H7 (cell line): ENCODE measurements at regions not wholly inside any gene's neighbourhood (a gene's known extent, or its start where the extent isn't known, plus 50 kb on each side); places are given as distances from the start of the nearest gene placed in this dataset.
"Not testable (repeated sequence)": the region's sequence is repeated elsewhere in the genome, so short reads cannot be mapped to it uniquely, and the experiment has no call there.

Experiments
- DNase-seq: peaks from one replicate; pipeline ENCODE4 v3.0.0; 2012
- H3K27me3 ChIP-seq: 2 replicates; pipeline ENCODE4 v1.6.0; 2011; ENCODE audit warnings: mild to moderate bottlenecking, low read length; ENCODE audit not compliant: control insufficient read depth, insufficient read depth
- H3K36me3 ChIP-seq: replicated peaks from 2 replicates; pipeline ENCODE4 v1.5.1; 2011; ENCODE audit warnings: low read length; ENCODE audit not compliant: control insufficient read depth, insufficient read depth
- H3K4me3 ChIP-seq: 2 replicates; pipeline ENCODE4 v1.5.1; 2011; ENCODE audit warnings: low read depth, mild to moderate bottlenecking, control low read depth, low read length, moderate library complexity; ENCODE audit not compliant: insufficient read depth

GRCh38 chr18:8930990-8931616, 171.4 kb upstream of the NDUFV2 start:
- no peak for DNase-seq
- no peaks in the 10 kb centered on the region for H3K36me3 ChIP-seq
- H3K4me3 ChIP-seq, result no peak overlapping the region
- no peaks in the 10 kb centered on the region for H3K27me3 ChIP-seq

- no peaks in the 10 kb centered on the region for H3K36me3 ChIP-seq
- no peaks in the 10 kb centered on the region for H3K27me3 ChIP-seq
- no peak overlapping the region for H3K4me3 ChIP-seq
- DNase-seq, result no peak
These were observed 169.6 kb upstream of the NDUFV2 start for GRCh38 chr18:8932866-8933265.

- Histone ChIP-seq H3K4me3 (no peak overlapping the region), H3K36me3 (no peaks in the 10 kb centered on the region), H3K27me3 (no peaks in the 10 kb centered on the region)
- DNase-seq, result no peak
These were observed 168.7 kb upstream of the NDUFV2 start for GRCh38 chr18:8933714-8934284.

- H3K36me3 ChIP-seq, DNase-seq, H3K27me3 ChIP-seq, H3K4me3 ChIP-seq: not testable (repeated sequence)
These were observed 167.2 kb upstream of the NDUFV2 start for GRCh38 chr18:8935346-8935745.

- H3K4me3 ChIP-seq, result no peak overlapping the region
- H3K27me3 ChIP-seq, result no peaks in the 10 kb centered on the region
- no peak for DNase-seq
- H3K36me3 ChIP-seq, result no peaks in the 10 kb centered on the region
These were observed 165.9 kb upstream of the NDUFV2 start for GRCh38 chr18:8936619-8937018.

GRCh38 chr18:8937160-8938094, 165.1 kb upstream of the NDUFV2 start:
- H3K27me3 ChIP-seq, result no peaks in the 10 kb centered on the region

GRCh38 chr18:8938817-8939216, 163.7 kb upstream of the NDUFV2 start:
- H3K4me3 ChIP-seq, result no peak overlapping the region
- no peaks in the 10 kb centered on the region for H3K36me3 ChIP-seq
- no peaks in the 10 kb centered on the region for H3K27me3 ChIP-seq
- DNase-seq, result no peak

More at GRCh38 chr18:8937160-8938094, 165.1 kb upstream of the NDUFV2 start:
- DNase-seq, result peak; percentile 40
- Histone ChIP-seq H3K4me3 (no peak overlapping the region), H3K36me3 (no peaks in the 10 kb centered on the region)

GRCh38 chr18:8942021-8942908, 160.2 kb upstream of the NDUFV2 start:
- no peaks in the 10 kb centered on the region for H3K27me3 ChIP-seq
- H3K4me3 ChIP-seq, result no peak overlapping the region
- DNase-seq, result peak; percentile 38
- H3K36me3 ChIP-seq, result no peaks in the 10 kb centered on the region; the same call in 1 of the 2 replicates

GRCh38 chr18:8942909-8943545, 159.5 kb upstream of the NDUFV2 start:
- Histone ChIP-seq H3K4me3 (no peak overlapping the region), H3K36me3 (no peaks in the 10 kb centered on the region; the same call in 1 of the 2 replicates), H3K27me3 (no peaks in the 10 kb centered on the region)
- DNase-seq, result peak; percentile 30

GRCh38 chr18:8943900-8944870, 158.3 kb upstream of the NDUFV2 start:
- Histone ChIP-seq H3K4me3 (no peak overlapping the region), H3K27me3 (no peaks in the 10 kb centered on the region), H3K36me3 (no peaks in the 10 kb centered on the region; the same call in 1 of the 2 replicates)
- no peak for DNase-seq

- no peaks in the 10 kb centered on the region for H3K27me3 ChIP-seq
- no peaks in the 10 kb centered on the region; the same call in 1 of the 2 replicates for H3K36me3 ChIP-seq
- no peak for DNase-seq
- no peak overlapping the region for H3K4me3 ChIP-seq
These were observed 157.6 kb upstream of the NDUFV2 start for GRCh38 chr18:8944871-8945245.

GRCh38 chr18:8945514-8945913, 157.0 kb upstream of the NDUFV2 start:
- no peak for DNase-seq
- Histone ChIP-seq H3K27me3 (no peaks in the 10 kb centered on the region), H3K36me3 (no peaks in the 10 kb centered on the region; the same call in 1 of the 2 replicates), H3K4me3 (no peak overlapping the region)
